Trophoblast cell (in vitro differentiated cells and primary cell): ENCODE measurements at regions not wholly inside any gene's neighbourhood (a gene's known extent, or its start where the extent isn't known, plus 50 kb on each side); places are given as distances from the start of the nearest gene placed in this dataset.

Experiments
- DNase-seq, 2 donors: peaks; one replicate each; pipeline ENCODE4 v3.0.0-alpha.2; 2016
- H2AFZ ChIP-seq: 2 replicates; pipeline ENCODE4 v1.6.1; 2013; ENCODE audit warnings: low read length, moderate library complexity, mild to moderate bottlenecking; ENCODE audit not compliant: insufficient read depth, poor library complexity
- H2AK5ac ChIP-seq: 2 replicates; pipeline ENCODE4 v1.6.1; 2013; ENCODE audit warnings: mild to moderate bottlenecking, low read length
- H2BK120ac ChIP-seq: 2 replicates; pipeline ENCODE4 v1.6.1; 2013; ENCODE audit warnings: low read length, mild to moderate bottlenecking, moderate library complexity; ENCODE audit not compliant: insufficient read depth, poor library complexity
- H2BK12ac ChIP-seq: 2 replicates; pipeline ENCODE4 v1.6.1; 2013; ENCODE audit warnings: mild to moderate bottlenecking, low read length, moderate library complexity
- H2BK5ac ChIP-seq: 2 replicates; pipeline ENCODE4 v1.6.1; 2013; ENCODE audit warnings: low read length, low read depth, moderate library complexity, mild to moderate bottlenecking; ENCODE audit not compliant: poor library complexity
- H3K14ac ChIP-seq: 2 replicates; pipeline ENCODE4 v1.6.1; 2013; ENCODE audit warnings: mild to moderate bottlenecking, low read length
- H3K18ac ChIP-seq: 2 replicates; pipeline ENCODE4 v1.6.1; 2013; ENCODE audit warnings: mild to moderate bottlenecking, low read length
- H3K23ac ChIP-seq: 2 replicates; pipeline ENCODE4 v1.6.1; 2013; ENCODE audit warnings: low read length
- H3K27ac ChIP-seq: 2 replicates; pipeline ENCODE4 v1.5.1; 2013; ENCODE audit warnings: low read depth, mild to moderate bottlenecking, inconsistent platforms, low read length, moderate library complexity
- H3K27me3 ChIP-seq: 2 replicates; pipeline ENCODE4 v1.6.1; 2013; ENCODE audit warnings: inconsistent platforms, mild to moderate bottlenecking, low read length, moderate library complexity; ENCODE audit not compliant: insufficient read depth
- H3K36me3 ChIP-seq, 2 experiments: 1 replicate in 1 of 2; 2 replicates in 1 of 2; pipeline ENCODE4 v1.6.1; 2013; ENCODE audit warnings: low read length in 2 of 2, mild to moderate bottlenecking in 2 of 2, moderate library complexity in 1 of 2; ENCODE audit not compliant: insufficient read depth in 2 of 2, control insufficient read depth in 1 of 2
- H3K4ac ChIP-seq: 2 replicates; pipeline ENCODE4 v1.6.1; 2013; ENCODE audit warnings: low read depth, mild to moderate bottlenecking, low read length, moderate library complexity
- H3K4me1 ChIP-seq, 2 experiments: 1 replicate in 1 of 2; 2 replicates in 1 of 2; pipeline ENCODE4 v1.6.1; 2013; ENCODE audit warnings: low read length in 2 of 2, mild to moderate bottlenecking in 2 of 2, moderate library complexity in 1 of 2; ENCODE audit not compliant: insufficient read depth in 2 of 2, control insufficient read depth in 1 of 2
- H3K4me2 ChIP-seq: 2 replicates; pipeline ENCODE4 v1.6.1; 2013; ENCODE audit warnings: inconsistent platforms, mild to moderate bottlenecking, low read length, moderate library complexity
- H3K4me3 ChIP-seq: 2 replicates; pipeline ENCODE4 v1.5.1; 2013; ENCODE audit warnings: mild to moderate bottlenecking, low read depth, low read length, inconsistent platforms
- H3K79me1 ChIP-seq: one replicate; pipeline ENCODE4 v1.6.1; 2013; ENCODE audit warnings: low read length
- H3K79me2 ChIP-seq: 2 replicates; pipeline ENCODE4 v1.6.1; 2013; ENCODE audit warnings: low read length, mild to moderate bottlenecking; ENCODE audit not compliant: control insufficient read depth, insufficient read depth, poor library complexity
- H3K9ac ChIP-seq: 2 replicates; pipeline ENCODE4 v1.6.1; 2013; ENCODE audit warnings: mild to moderate bottlenecking, low read length
- H3K9me3 ChIP-seq: 2 replicates; pipeline ENCODE4 v1.6.1; 2013; ENCODE audit warnings: low read depth, mild to moderate bottlenecking, control low read depth, inconsistent platforms, low read length; ENCODE audit not compliant: insufficient read depth
- H4K12ac ChIP-seq: 2 replicates; pipeline ENCODE4 v1.6.1; 2013; ENCODE audit warnings: low read depth, mild to moderate bottlenecking, low read length, moderate library complexity
- H4K8ac ChIP-seq: 2 replicates; pipeline ENCODE4 v1.6.1; 2013; ENCODE audit warnings: low read depth, mild to moderate bottlenecking, low read length, moderate library complexity
- H4K91ac ChIP-seq: one replicate; pipeline ENCODE4 v1.6.1; 2013; ENCODE audit warnings: low read depth, mild to moderate bottlenecking, low read length, moderate library complexity
- WGBS: extraction: QIAGEN DNeasy Blood & Tissue Kit; methylation state at CpG from one replicate; pipeline ENCODE4 v1.1.7; 2013; ENCODE audit warnings: missing lambda C conversion rate; ENCODE audit not compliant: insufficient read length, insufficient coverage; ENCODE audit errors: extremely low coverage; 5-methylcytosine and 5-hydroxymethylcytosine counted together

GRCh38 chr3:24802614-24803013 lies 308.0 kb upstream of the THRB start:
- no peaks in the 10 kb centered on the region for H3K9me3 ChIP-seq
- H3K27me3 ChIP-seq, result no peaks in the 10 kb centered on the region
- H3K79me1 ChIP-seq, result no peaks in the 10 kb centered on the region
- H2BK12ac ChIP-seq, result no peak overlapping the region
- H3K36me3 ChIP-seq, result no peaks in the 10 kb centered on the region
- H3K4me3 ChIP-seq, result no peak overlapping the region
- no peaks in the 10 kb centered on the region for H3K79me2 ChIP-seq
- H3K4me1 ChIP-seq, result peaks cover 0 to 3% of the 10 kb centered on the region in 2 experiments
- H2BK120ac ChIP-seq, result no peak overlapping the region
- no peak overlapping the region for H4K91ac ChIP-seq
- no peak overlapping the region for H4K12ac ChIP-seq
- no peak overlapping the region for H4K8ac ChIP-seq
- H2BK5ac ChIP-seq, result no peak overlapping the region
- no peak overlapping the region for H3K27ac ChIP-seq
- H3K18ac ChIP-seq, result no peak overlapping the region
- H3K23ac ChIP-seq, result no peak overlapping the region
- H3K4ac ChIP-seq, result no peak overlapping the region
- H2AFZ ChIP-seq, result no peak overlapping the region
- no peak overlapping the region for H3K14ac ChIP-seq
- 100% methylated on average over 1 of the region's 2 CpGs for WGBS
- no peak for DNase-seq
- H2AK5ac ChIP-seq, result no peak overlapping the region
- no peak overlapping the region for H3K4me2 ChIP-seq
- no peak overlapping the region for H3K9ac ChIP-seq

- no peak overlapping the region for H2AFZ ChIP-seq
- no peak overlapping the region for H2AK5ac ChIP-seq
- H2BK5ac ChIP-seq, result no peak overlapping the region
- H4K12ac ChIP-seq, result no peak overlapping the region
- no peak overlapping the region for H3K14ac ChIP-seq
- no peak overlapping the region for H2BK120ac ChIP-seq
- H2BK12ac ChIP-seq, result no peak overlapping the region
- H3K23ac ChIP-seq, result no peak overlapping the region
- H3K27me3 ChIP-seq, result no peaks in the 10 kb centered on the region
- H3K79me1 ChIP-seq, result no peaks in the 10 kb centered on the region
- H3K18ac ChIP-seq, result no peak overlapping the region
- H3K9me3 ChIP-seq, result no peaks in the 10 kb centered on the region
- no CpG with 5 or more reads among the region's 1 CpG for WGBS
- no peak overlapping the region for H3K27ac ChIP-seq
- no peaks in the 10 kb centered on the region for H3K79me2 ChIP-seq
- no peak overlapping the region for H3K4me3 ChIP-seq
- DNase-seq, result no peak
- H4K91ac ChIP-seq, result no peak overlapping the region
- H3K4me1 ChIP-seq, result no peaks in the 10 kb centered on the region
- H4K8ac ChIP-seq, result no peak overlapping the region
- H3K36me3 ChIP-seq, result no peaks in the 10 kb centered on the region
- no peak overlapping the region for H3K9ac ChIP-seq
- H3K4me2 ChIP-seq, result no peak overlapping the region
- no peak overlapping the region for H3K4ac ChIP-seq
Measured at GRCh38 chr3:24804095-24804494, 309.4 kb upstream of the THRB start.

- no peak for DNase-seq
- Histone ChIP-seq H4K12ac (no peak overlapping the region), H3K4me2 (no peak overlapping the region), H2BK5ac (no peak overlapping the region), H3K9ac (no peak overlapping the region), H4K91ac (no peak overlapping the region), H3K79me1 (no peaks in the 10 kb centered on the region), H4K8ac (no peak overlapping the region), H2AFZ (no peak overlapping the region), H2BK12ac (no peak overlapping the region), H3K9me3 (no peaks in the 10 kb centered on the region), H3K36me3 (no peaks in the 10 kb centered on the region), H3K4me1 (no peaks in the 10 kb centered on the region), H3K27me3 (no peaks in the 10 kb centered on the region), H3K27ac (no peak overlapping the region), H3K18ac (no peak overlapping the region), H2BK120ac (no peak overlapping the region), H2AK5ac (no peak overlapping the region), H3K14ac (no peak overlapping the region), H3K4ac (no peak overlapping the region), H3K23ac (no peak overlapping the region), H3K79me2 (no peaks in the 10 kb centered on the region), H3K4me3 (no peak overlapping the region)
- WGBS, result no CpG with 5 or more reads among the region's 5 CpGs
Measured at GRCh38 chr3:24810881-24811280, 316.2 kb upstream of the THRB start.

GRCh38 chr3:24812116-24812515 lies 317.5 kb upstream of the THRB start:
- no peak overlapping the region for H4K91ac ChIP-seq
- no peak overlapping the region for H3K4me3 ChIP-seq

More at GRCh38 chr3:24812116-24812515, 317.5 kb upstream of the THRB start:
- Histone ChIP-seq H4K8ac (no peak overlapping the region), H3K14ac (no peak overlapping the region), H3K4me1 (no peaks in the 10 kb centered on the region), H3K9me3 (no peaks in the 10 kb centered on the region), H2BK5ac (no peak overlapping the region), H2AFZ (no peak overlapping the region), H3K36me3 (no peaks in the 10 kb centered on the region), H3K27ac (no peak overlapping the region), H3K79me2 (no peaks in the 10 kb centered on the region), H3K23ac (no peak overlapping the region), H3K18ac (no peak overlapping the region), H2BK120ac (no peak overlapping the region), H3K4ac (no peak overlapping the region), H3K27me3 (no peaks in the 10 kb centered on the region), H3K79me1 (no peaks in the 10 kb centered on the region), H4K12ac (no peak overlapping the region), H3K4me2 (no peak overlapping the region), H2BK12ac (no peak overlapping the region), H2AK5ac (no peak overlapping the region), H3K9ac (no peak overlapping the region)
- no CpG with 5 or more reads among the region's 1 CpG for WGBS
- DNase-seq, result no peak
